ENCODE measurements at regions not wholly inside any gene's neighbourhood (a gene's known extent, or its start where the extent isn't known, plus 50 kb on each side); places are given as distances from the start of the nearest gene placed in this dataset.
A peak's percentile ranks its signal among the peaks of the same experiment; 100 is the strongest.
"Not testable (repeated sequence)": the region's sequence is repeated elsewhere in the genome, so short reads cannot be mapped to it uniquely, and the experiment has no call there.

- Histone ChIP-seq H3K4me3 (no peak overlapping the region), H3K36me3 (no peaks in the 10 kb centered on the region), H3K27me3 (no peaks in the 10 kb centered on the region), H3K9me3 (no peaks in the 10 kb centered on the region)
- DNase-seq = peak; percentile 50
These were observed 214.8 kb upstream of the MMS22L start for GRCh38 chr6:97497713-97498331.

- H3K9me3 ChIP-seq = no peaks in the 10 kb centered on the region
- H3K4me3 ChIP-seq = no peak overlapping the region
- no peaks in the 10 kb centered on the region for H3K27me3 ChIP-seq
- H3K36me3 ChIP-seq = no peaks in the 10 kb centered on the region
- no peak for DNase-seq
These were observed 218.8 kb upstream of the MMS22L start for GRCh38 chr6:97501853-97502252.

GRCh38 chr6:97508646-97509045, 225.6 kb upstream of the MMS22L start:
- no peak overlapping the region for H3K4me3 ChIP-seq
- H3K36me3 ChIP-seq = no peaks in the 10 kb centered on the region
- H3K9me3 ChIP-seq = no peaks in the 10 kb centered on the region
- no peaks in the 10 kb centered on the region for H3K27me3 ChIP-seq
- DNase-seq = no peak

- DNase-seq, H3K27me3 ChIP-seq, H3K36me3 ChIP-seq, H3K9me3 ChIP-seq, H3K4me3 ChIP-seq: not testable (repeated sequence)
These were observed 230.2 kb upstream of the MMS22L start for GRCh38 chr6:97513260-97513659.

- Histone ChIP-seq H3K9me3 (no peaks in the 10 kb centered on the region), H3K36me3 (no peaks in the 10 kb centered on the region), H3K4me3 (no peak overlapping the region), H3K27me3 (no peaks in the 10 kb centered on the region)
- DNase-seq = peak; percentile 10
These were observed 241.8 kb upstream of the MMS22L start for GRCh38 chr6:97524811-97525210.

GRCh38 chr6:97535800-97536199, 252.8 kb upstream of the MMS22L start:
- no peak for DNase-seq
- no peaks in the 10 kb centered on the region for H3K36me3 ChIP-seq
- H3K9me3 ChIP-seq = no peaks in the 10 kb centered on the region
- no peak overlapping the region for H3K4me3 ChIP-seq
- no peaks in the 10 kb centered on the region for H3K27me3 ChIP-seq

GRCh38 chr6:97548354-97548753, 265.3 kb upstream of the MMS22L start:
- DNase-seq = no peak
- H3K27me3 ChIP-seq = no peaks in the 10 kb centered on the region
- peaks cover 4% of the 10 kb centered on the region; the same call in 1 of the 2 replicates for H3K9me3 ChIP-seq
- no peak overlapping the region for H3K4me3 ChIP-seq
- H3K36me3 ChIP-seq = no peaks in the 10 kb centered on the region

GRCh38 chr6:97557355-97557754, 274.3 kb upstream of the MMS22L start:
- no peak for DNase-seq
- Histone ChIP-seq H3K27me3 (no peaks in the 10 kb centered on the region), H3K36me3 (no peaks in the 10 kb centered on the region), H3K4me3 (no peak overlapping the region), H3K9me3 (no peaks in the 10 kb centered on the region)

GRCh38 chr6:97563529-97563928, 280.5 kb upstream of the MMS22L start:
- DNase-seq = no peak
- H3K9me3 ChIP-seq = no peaks in the 10 kb centered on the region
- H3K27me3 ChIP-seq = no peaks in the 10 kb centered on the region
- H3K36me3 ChIP-seq = no peaks in the 10 kb centered on the region
- H3K4me3 ChIP-seq = no peak overlapping the region

GRCh38 chr6:97572943-97573342, 289.9 kb upstream of the MMS22L start:
- H3K4me3 ChIP-seq = no peak overlapping the region
- DNase-seq = no peak
- H3K9me3 ChIP-seq = no peaks in the 10 kb centered on the region
- H3K27me3 ChIP-seq = no peaks in the 10 kb centered on the region
- H3K36me3 ChIP-seq = no peaks in the 10 kb centered on the region

- Histone ChIP-seq H3K36me3 (no peaks in the 10 kb centered on the region), H3K27me3 (no peaks in the 10 kb centered on the region), H3K9me3 (no peaks in the 10 kb centered on the region), H3K4me3 (no peak overlapping the region)
- no peak for DNase-seq
These were observed 303.3 kb upstream of the MMS22L start for GRCh38 chr6:97586344-97586743.

- Histone ChIP-seq H3K4me3 (no peak overlapping the region), H3K36me3 (no peaks in the 10 kb centered on the region), H3K27me3 (no peaks in the 10 kb centered on the region), H3K9me3 (no peaks in the 10 kb centered on the region)
- DNase-seq = no peak
These were observed 308.9 kb upstream of the MMS22L start for GRCh38 chr6:97591955-97592354.

- Histone ChIP-seq H3K4me3 (no peak overlapping the region), H3K27me3 (no peaks in the 10 kb centered on the region), H3K9me3 (no peaks in the 10 kb centered on the region), H3K36me3 (no peaks in the 10 kb centered on the region)
- DNase-seq = peak; percentile 4
These were observed 311.8 kb upstream of the MMS22L start for GRCh38 chr6:97594844-97595243.

- DNase-seq = no peak
- Histone ChIP-seq H3K27me3 (no peaks in the 10 kb centered on the region), H3K4me3 (no peak overlapping the region), H3K9me3 (no peaks in the 10 kb centered on the region), H3K36me3 (no peaks in the 10 kb centered on the region)
These were observed 338.1 kb upstream of the MMS22L start for GRCh38 chr6:97621111-97621510.

GRCh38 chr6:97626671-97627441, 343.8 kb upstream of the MMS22L start:
- DNase-seq = peak; percentile 13
- peak overlapping the region; percentile 49 for H3K4me3 ChIP-seq

GRCh38 chr6:97629180-97629579, 346.2 kb upstream of the MMS22L start:
- no peaks in the 10 kb centered on the region for H3K36me3 ChIP-seq
- H3K27me3 ChIP-seq = no peaks in the 10 kb centered on the region
- no peak overlapping the region for H3K4me3 ChIP-seq
- DNase-seq = no peak
- H3K9me3 ChIP-seq = no peaks in the 10 kb centered on the region

More at GRCh38 chr6:97626671-97627441, 343.8 kb upstream of the MMS22L start:
- no peaks in the 10 kb centered on the region for H3K27me3 ChIP-seq
- H3K36me3 ChIP-seq = no peaks in the 10 kb centered on the region
- no peaks in the 10 kb centered on the region for H3K9me3 ChIP-seq

- DNase-seq = no peak
- no peaks in the 10 kb centered on the region for H3K9me3 ChIP-seq
- H3K36me3 ChIP-seq = no peaks in the 10 kb centered on the region
- no peak overlapping the region for H3K4me3 ChIP-seq
- H3K27me3 ChIP-seq = no peaks in the 10 kb centered on the region
These were observed 347.6 kb upstream of the MMS22L start for GRCh38 chr6:97630604-97631003.

- no peak for DNase-seq
- Histone ChIP-seq H3K27me3 (no peaks in the 10 kb centered on the region), H3K4me3 (no peak overlapping the region), H3K9me3 (no peaks in the 10 kb centered on the region; the same call in 1 of the 2 replicates), H3K36me3 (no peaks in the 10 kb centered on the region)
These were observed 349.3 kb upstream of the MMS22L start for GRCh38 chr6:97632341-97632740.
